ENCODE measurements at regions not wholly inside any gene's neighbourhood (a gene's known extent, or its start where the extent isn't known, plus 50 kb on each side); places are given as distances from the start of the nearest gene placed in this dataset.

GRCh38 chr3:72299321-72299802 is 514.4 kb upstream of the PROK2 start:
- Histone ChIP-seq H4K8ac (replicated peaks; ENCODE audit: insufficient read length, low read depth, low read length) (no peak overlapping the region), H3K27me3 (ENCODE audit: insufficient read depth, low read length) (no peaks in the 10 kb centered on the region)
- TF ChIP-seq CTCF (conservative IDR thresholded peaks at IDR 0.05): no peak

More at GRCh38 chr3:72299321-72299802, 514.4 kb upstream of the PROK2 start:
- no peaks in the 10 kb centered on the region for H3K23me2 ChIP-seq (ENCODE audit: insufficient read length, low read depth, low read length, poor library complexity, severe bottlenecking)
- H3K36me3 Mint-ChIP-seq (ENCODE audit: insufficient read depth in 1 of 3, low read depth in 3 of 3): no peaks in the 10 kb centered on the region
- H4K5ac ChIP-seq (ENCODE audit: insufficient read length, low read depth, low read length): no peak overlapping the region
- no peak overlapping the region for H3K56ac ChIP-seq (ENCODE audit: insufficient read length, low read depth, low read length)
- no peak overlapping the region for H3K27ac Mint-ChIP-seq
- no peak overlapping the region for H3T11ph ChIP-seq (ENCODE audit: low read length)
- no peaks in the 10 kb centered on the region for H3K9me3 Mint-ChIP-seq
- H3K4me1 ChIP-seq (ENCODE audit: insufficient read depth, low read length): peaks cover 8% of the 10 kb centered on the region; the same call in 1 of the 2 replicates
- H2BK20ac ChIP-seq (ENCODE audit: low read depth, low read length, poor library complexity, severe bottlenecking): no peak overlapping the region
- H3K14ac ChIP-seq (ENCODE audit: insufficient read depth, low read length): no peak overlapping the region; the same call in 1 of the 2 replicates
- H2BK120ac ChIP-seq (ENCODE audit: low read depth, low read length, poor library complexity, severe bottlenecking): no peak overlapping the region
- H3K4me1 Mint-ChIP-seq: peaks cover 28 to 34% of the 10 kb centered on the region in 2 experiments
- peaks cover 5% of the 10 kb centered on the region for H3K27me3 Mint-ChIP-seq (ENCODE audit: low read depth)
- H2AFZ ChIP-seq (ENCODE audit: low read length): no peak overlapping the region
- no peak overlapping the region for H3K18ac ChIP-seq (ENCODE audit: insufficient read length, low read depth, low read length)
- H2BK5ac ChIP-seq (ENCODE audit: insufficient read length, low read length): no peak overlapping the region
- no peak for DNase-seq
- H4K91ac ChIP-seq (ENCODE audit: insufficient read length, low read depth, low read length): no peak overlapping the region
- H3K23ac ChIP-seq (ENCODE audit: insufficient read length, low read depth, low read length): no peak overlapping the region
- no peak overlapping the region for H3K27ac ChIP-seq (ENCODE audit: insufficient read length, low read depth, low read length)
- no peaks in the 10 kb centered on the region for H3K9me3 ChIP-seq (ENCODE audit: control insufficient read depth, low read depth, low read length)
- H3K4ac ChIP-seq (ENCODE audit: low read depth, low read length): no peak overlapping the region
- H3K4me3 Mint-ChIP-seq: no peak overlapping the region
- H4K20me1 ChIP-seq (ENCODE audit: control insufficient read depth, insufficient read depth, insufficient read length): no peaks in the 10 kb centered on the region
- no peak overlapping the region for H2AK5ac ChIP-seq (ENCODE audit: insufficient read length, low read length)
- H2BK15ac ChIP-seq (ENCODE audit: low read depth, low read length): no peak overlapping the region
- no peak overlapping the region for H3K9ac ChIP-seq (ENCODE audit: extremely low read depth, insufficient read length, low read length)
- H2BK12ac ChIP-seq (ENCODE audit: insufficient read length, low read depth, low read length): no peak overlapping the region
- no peak overlapping the region for H3K4me2 ChIP-seq (ENCODE audit: insufficient read depth, insufficient read length, low read length)
- WGBS (ENCODE audit: extremely low coverage, insufficient read length, low lambda C conversion rate): no CpG with 5 or more reads among the region's 6 CpGs
- no peaks in the 10 kb centered on the region for H3K79me2 ChIP-seq (ENCODE audit: insufficient read depth, low read length)
- H3K79me1 ChIP-seq (ENCODE audit: insufficient read depth, low read depth, low read length, poor library complexity, severe bottlenecking): no peaks in the 10 kb centered on the region

Measured in H9 (cell line).